ENCODE measurements at regions not wholly inside any gene's neighbourhood (a gene's known extent, or its start where the extent isn't known, plus 50 kb on each side); places are given as distances from the start of the nearest gene placed in this dataset.

- H3K4me1 Mint-ChIP-seq: no peaks in the 10 kb centered on the region
- no peaks in the 10 kb centered on the region for H3K9me3 Mint-ChIP-seq
- no peak overlapping the region for H3K4me3 Mint-ChIP-seq
- H3K27me3 Mint-ChIP-seq: no peaks in the 10 kb centered on the region
- H3K36me3 Mint-ChIP-seq: no peaks in the 10 kb centered on the region
- H3K27ac Mint-ChIP-seq: no peak overlapping the region
- CTCF ChIA-PET: no interaction called here
- DNase-seq: no peak
These were observed 135.2 kb upstream of the SLC24A5 start for GRCh38 chr15:47985568-47985967.

- no peak overlapping the region for H3K4me3 Mint-ChIP-seq
These were observed 133.3 kb upstream of the SLC24A5 start for GRCh38 chr15:47987461-47987860.

GRCh38 chr15:47987908-47988532, 132.8 kb upstream of the SLC24A5 start:
- H3K36me3 Mint-ChIP-seq: no peaks in the 10 kb centered on the region
- CTCF ChIA-PET: interaction anchor here (0.8 to 2.5 kb wide), 10 partner anchors 12 to 1676 kb away, joined by 3 to 31 read pairs (median 4); partner anchors contain the start of gene SEMA6D
- no peaks in the 10 kb centered on the region for H3K27me3 Mint-ChIP-seq
- no peak overlapping the region for H3K4me3 Mint-ChIP-seq
- H3K4me1 Mint-ChIP-seq: no peaks in the 10 kb centered on the region
- peak; percentile 23 for DNase-seq
- H3K9me3 Mint-ChIP-seq: no peaks in the 10 kb centered on the region
- H3K27ac Mint-ChIP-seq: no peak overlapping the region

More at GRCh38 chr15:47987461-47987860, 133.3 kb upstream of the SLC24A5 start:
- no peaks in the 10 kb centered on the region for H3K27me3 Mint-ChIP-seq
- CTCF ChIA-PET: interaction anchor here (1.0 to 2.5 kb wide), 9 partner anchors 11 to 1675 kb away, joined by 3 to 31 read pairs (median 4); partner anchors contain the start of gene SEMA6D
- H3K27ac Mint-ChIP-seq: no peak overlapping the region
- H3K4me1 Mint-ChIP-seq: no peaks in the 10 kb centered on the region
- H3K9me3 Mint-ChIP-seq: no peaks in the 10 kb centered on the region
- H3K36me3 Mint-ChIP-seq: no peaks in the 10 kb centered on the region
- DNase-seq: no peak

GRCh38 chr15:47988564-47988963, 132.2 kb upstream of the SLC24A5 start:
- CTCF ChIA-PET: interaction anchor here (0.8 to 2.5 kb wide), 9 partner anchors 12 to 1676 kb away, joined by 3 to 31 read pairs (median 4); partner anchors contain the start of gene SEMA6D
- H3K27me3 Mint-ChIP-seq: no peaks in the 10 kb centered on the region
- H3K9me3 Mint-ChIP-seq: no peaks in the 10 kb centered on the region
- DNase-seq: no peak
- no peaks in the 10 kb centered on the region for H3K36me3 Mint-ChIP-seq
- no peak overlapping the region for H3K4me3 Mint-ChIP-seq
- H3K27ac Mint-ChIP-seq: no peak overlapping the region
- no peaks in the 10 kb centered on the region for H3K4me1 Mint-ChIP-seq

- H3K27ac Mint-ChIP-seq: no peak overlapping the region
- no peaks in the 10 kb centered on the region for H3K9me3 Mint-ChIP-seq
- H3K36me3 Mint-ChIP-seq: no peaks in the 10 kb centered on the region
- H3K4me1 Mint-ChIP-seq: no peaks in the 10 kb centered on the region
- no peak for DNase-seq
- H3K4me3 Mint-ChIP-seq: no peak overlapping the region
- no peaks in the 10 kb centered on the region for H3K27me3 Mint-ChIP-seq
- CTCF ChIA-PET: no interaction called here
These were observed 130.0 kb upstream of the SLC24A5 start for GRCh38 chr15:47990821-47991220.

- no peaks in the 10 kb centered on the region for H3K27me3 Mint-ChIP-seq
- no peak for DNase-seq
- H3K36me3 Mint-ChIP-seq: no peaks in the 10 kb centered on the region
- CTCF ChIA-PET: no interaction called here
- H3K27ac Mint-ChIP-seq: no peak overlapping the region
- no peaks in the 10 kb centered on the region for H3K9me3 Mint-ChIP-seq
- no peak overlapping the region for H3K4me3 Mint-ChIP-seq
- no peaks in the 10 kb centered on the region for H3K4me1 Mint-ChIP-seq
These were observed 129.4 kb upstream of the SLC24A5 start for GRCh38 chr15:47991357-47991756.

- Mint-ChIP-seq H3K4me1 (no peaks in the 10 kb centered on the region), H3K9me3 (no peaks in the 10 kb centered on the region), H3K27me3 (no peaks in the 10 kb centered on the region), H3K36me3 (no peaks in the 10 kb centered on the region), H3K27ac (no peak overlapping the region), H3K4me3 (no peak overlapping the region)
- no peak for DNase-seq
- CTCF ChIA-PET: no interaction called here
These were observed 127.7 kb upstream of the SLC24A5 start for GRCh38 chr15:47993051-47993450.

GRCh38 chr15:47997195-47998080, 123.4 kb upstream of the SLC24A5 start:
- no peak for DNase-seq
- H3K4me1 Mint-ChIP-seq: no peaks in the 10 kb centered on the region
- no peaks in the 10 kb centered on the region for H3K9me3 Mint-ChIP-seq
- H3K4me3 Mint-ChIP-seq: no peak overlapping the region
- no peaks in the 10 kb centered on the region for H3K27me3 Mint-ChIP-seq
- H3K27ac Mint-ChIP-seq: no peak overlapping the region
- CTCF ChIA-PET: no interaction called here
- H3K36me3 Mint-ChIP-seq: no peaks in the 10 kb centered on the region

GRCh38 chr15:47998619-47999019, 122.2 kb upstream of the SLC24A5 start:
- H3K27me3 Mint-ChIP-seq: no peaks in the 10 kb centered on the region
- CTCF ChIA-PET: no interaction called here
- H3K4me3 Mint-ChIP-seq: no peak overlapping the region
- H3K36me3 Mint-ChIP-seq: no peaks in the 10 kb centered on the region
- no peak for DNase-seq
- H3K27ac Mint-ChIP-seq: no peak overlapping the region
- H3K4me1 Mint-ChIP-seq: no peaks in the 10 kb centered on the region
- no peaks in the 10 kb centered on the region for H3K9me3 Mint-ChIP-seq

- CTCF ChIA-PET: no interaction called here
- DNase-seq: no peak
- Mint-ChIP-seq H3K4me3 (no peak overlapping the region), H3K4me1 (no peaks in the 10 kb centered on the region), H3K27ac (no peak overlapping the region), H3K36me3 (no peaks in the 10 kb centered on the region), H3K9me3 (no peaks in the 10 kb centered on the region), H3K27me3 (no peaks in the 10 kb centered on the region)
These were observed 119.3 kb upstream of the SLC24A5 start for GRCh38 chr15:48001393-48002039.

GRCh38 chr15:48002767-48003166, 118.0 kb upstream of the SLC24A5 start:
- Mint-ChIP-seq H3K36me3 (no peaks in the 10 kb centered on the region), H3K27me3 (no peaks in the 10 kb centered on the region), H3K4me1 (no peaks in the 10 kb centered on the region), H3K27ac (no peak overlapping the region), H3K4me3 (no peak overlapping the region), H3K9me3 (no peaks in the 10 kb centered on the region)
- DNase-seq: no peak
- CTCF ChIA-PET: no interaction called here

GRCh38 chr15:48003441-48003840, 117.3 kb upstream of the SLC24A5 start:
- DNase-seq: no peak

GRCh38 chr15:48005077-48005476, 115.7 kb upstream of the SLC24A5 start:
- no peak overlapping the region for H3K27ac Mint-ChIP-seq
- DNase-seq: no peak
- CTCF ChIA-PET: no interaction called here
- no peaks in the 10 kb centered on the region for H3K27me3 Mint-ChIP-seq
- no peaks in the 10 kb centered on the region for H3K9me3 Mint-ChIP-seq
- H3K4me3 Mint-ChIP-seq: no peak overlapping the region
- H3K4me1 Mint-ChIP-seq: no peaks in the 10 kb centered on the region
- H3K36me3 Mint-ChIP-seq: no peaks in the 10 kb centered on the region

More at GRCh38 chr15:48003441-48003840, 117.3 kb upstream of the SLC24A5 start:
- H3K27ac Mint-ChIP-seq: no peak overlapping the region
- H3K4me3 Mint-ChIP-seq: no peak overlapping the region
- no peaks in the 10 kb centered on the region for H3K4me1 Mint-ChIP-seq
- no peaks in the 10 kb centered on the region for H3K9me3 Mint-ChIP-seq
- CTCF ChIA-PET: no interaction called here
- H3K36me3 Mint-ChIP-seq: no peaks in the 10 kb centered on the region
- no peaks in the 10 kb centered on the region for H3K27me3 Mint-ChIP-seq

GRCh38 chr15:48006031-48006511, 114.7 kb upstream of the SLC24A5 start:
- H3K4me3 Mint-ChIP-seq: no peak overlapping the region
- CTCF ChIA-PET: no interaction called here
- no peak for DNase-seq
- H3K27ac Mint-ChIP-seq: no peak overlapping the region
- no peaks in the 10 kb centered on the region for H3K36me3 Mint-ChIP-seq
- no peaks in the 10 kb centered on the region for H3K27me3 Mint-ChIP-seq
- H3K4me1 Mint-ChIP-seq: no peaks in the 10 kb centered on the region
- H3K9me3 Mint-ChIP-seq: no peaks in the 10 kb centered on the region
